GM10266 (cell line): ENCODE measurements at regions not wholly inside any gene's neighbourhood (a gene's known extent, or its start where the extent isn't known, plus 50 kb on each side); places are given as distances from the start of the nearest gene placed in this dataset.
A peak's percentile ranks its signal among the peaks of the same experiment; 100 is the strongest.

Experiments
- DNase-seq: peaks from one replicate; pipeline ENCODE4 v3.0.0; 2012; ENCODE audit errors: extremely low spot score
- CTCF ChIP-seq: IDR thresholded peaks from 2 replicates; pipeline ENCODE4 v1.5.1; 2012; ENCODE audit warnings: mild to moderate bottlenecking, low read depth; ENCODE audit not compliant: control insufficient read depth, insufficient read depth; ENCODE audit errors: missing control alignments

GRCh38 chr2:153165021-153165420 lies 313.5 kb downstream of the RPRM start:
- DNase-seq, result no peak
- no peak for TF ChIP-seq CTCF

- DNase-seq, result peak; percentile 7
Observed at GRCh38 chr2:153163055-153163454, 315.5 kb downstream of the RPRM start.

GRCh38 chr2:153156743-153157142 lies 321.8 kb downstream of the RPRM start:
- no peak for TF ChIP-seq CTCF
- no peak for DNase-seq

More at GRCh38 chr2:153163055-153163454, 315.5 kb downstream of the RPRM start:
- TF ChIP-seq CTCF, result peak; percentile 49

- no peak for TF ChIP-seq CTCF
- DNase-seq, result no peak
Observed at GRCh38 chr2:153152036-153152435, 326.5 kb downstream of the RPRM start.

GRCh38 chr2:153145470-153145978 lies 333.0 kb downstream of the RPRM start:
- no peak for TF ChIP-seq CTCF
- no peak for DNase-seq

GRCh38 chr2:153143540-153143939 lies 335.0 kb downstream of the RPRM start:
- TF ChIP-seq CTCF, result no peak
- DNase-seq, result no peak

- DNase-seq, result no peak
- TF ChIP-seq CTCF, result no peak
Observed at GRCh38 chr2:153140498-153140897, 338.1 kb downstream of the RPRM start.
